ENCODE measurements at regions not wholly inside any gene's neighbourhood (a gene's known extent, or its start where the extent isn't known, plus 50 kb on each side); places are given as distances from the start of the nearest gene placed in this dataset.

- Histone ChIP-seq H3K9ac (ENCODE audit: low read depth in 2 of 2, low read length in 2 of 2) (no peak overlapping the region), H3K4me3 (no peak overlapping the region), H3K27ac (no peak overlapping the region), H3K36me3 (no peaks in the 10 kb centered on the region), H3K4me1 (no peaks in the 10 kb centered on the region), H3K9me3 (no peaks in the 10 kb centered on the region), H3K27me3 (no peaks in the 10 kb centered on the region)
- DNase-seq: no peak
- intact Hi-C loops (cut with DNase I): no loop called here
- no peak for TF ChIP-seq CTCF (IDR thresholded peaks at IDR 0.05)
Measured at GRCh38 chr3:18282507-18282906, 142.6 kb downstream of the SATB1 start.

- no peaks in the 10 kb centered on the region for H3K9me3 ChIP-seq
- H3K27ac ChIP-seq: no peak overlapping the region
- H3K27me3 ChIP-seq: no peaks in the 10 kb centered on the region
- no peak overlapping the region for H3K4me3 ChIP-seq
- DNase-seq: no peak
- H3K4me1 ChIP-seq: no peaks in the 10 kb centered on the region
- no peak for TF ChIP-seq CTCF (IDR thresholded peaks at IDR 0.05)
- H3K36me3 ChIP-seq: no peaks in the 10 kb centered on the region
- H3K9ac ChIP-seq (ENCODE audit: low read depth in 2 of 2, low read length in 2 of 2): no peak overlapping the region
- intact Hi-C loops (cut with DNase I): no loop called here
Measured at GRCh38 chr3:18279226-18279737, 145.9 kb downstream of the SATB1 start.

GRCh38 chr3:18264853-18265252, 160.3 kb downstream of the SATB1 start:
- DNase-seq: no peak
- intact Hi-C loops (cut with DNase I): no loop called here
- H3K27me3 ChIP-seq: no peaks in the 10 kb centered on the region
- H3K9me3 ChIP-seq: no peaks in the 10 kb centered on the region
- H3K4me3 ChIP-seq: no peak overlapping the region
- no peak overlapping the region for H3K9ac ChIP-seq (ENCODE audit: low read depth in 2 of 2, low read length in 2 of 2)
- H3K4me1 ChIP-seq: no peaks in the 10 kb centered on the region
- no peak for TF ChIP-seq CTCF (IDR thresholded peaks at IDR 0.05)
- H3K27ac ChIP-seq: no peak overlapping the region
- H3K36me3 ChIP-seq: no peaks in the 10 kb centered on the region

- no peak overlapping the region for H3K4me3 ChIP-seq
- intact Hi-C loops (cut with DNase I): no loop called here
- H3K9me3 ChIP-seq: no peaks in the 10 kb centered on the region
- TF ChIP-seq CTCF (IDR thresholded peaks at IDR 0.05): no peak
- H3K36me3 ChIP-seq: no peaks in the 10 kb centered on the region
- no peaks in the 10 kb centered on the region for H3K4me1 ChIP-seq
- DNase-seq: no peak
- H3K27ac ChIP-seq: no peak overlapping the region
- no peak overlapping the region for H3K9ac ChIP-seq (ENCODE audit: low read depth in 2 of 2, low read length in 2 of 2)
- no peaks in the 10 kb centered on the region for H3K27me3 ChIP-seq
Measured at GRCh38 chr3:18264361-18264760, 160.8 kb downstream of the SATB1 start.

GRCh38 chr3:18258492-18258891, 166.6 kb downstream of the SATB1 start:
- H3K4me1 ChIP-seq: no peaks in the 10 kb centered on the region
- no peak overlapping the region for H3K9ac ChIP-seq (ENCODE audit: low read depth in 2 of 2, low read length in 2 of 2)
- no peak overlapping the region for H3K4me3 ChIP-seq
- H3K36me3 ChIP-seq: no peaks in the 10 kb centered on the region
- no peak for DNase-seq
- no peak for TF ChIP-seq CTCF (IDR thresholded peaks at IDR 0.05)
- no peak overlapping the region for H3K27ac ChIP-seq
- no peaks in the 10 kb centered on the region for H3K9me3 ChIP-seq
- no peaks in the 10 kb centered on the region for H3K27me3 ChIP-seq
- intact Hi-C loops (cut with DNase I): no loop called here

GRCh38 chr3:18252578-18252977, 172.6 kb downstream of the SATB1 start:
- Histone ChIP-seq H3K4me3 (no peak overlapping the region), H3K4me1 (no peaks in the 10 kb centered on the region), H3K27ac (no peak overlapping the region), H3K9ac (ENCODE audit: low read depth in 2 of 2, low read length in 2 of 2) (no peak overlapping the region), H3K27me3 (no peaks in the 10 kb centered on the region), H3K9me3 (no peaks in the 10 kb centered on the region), H3K36me3 (no peaks in the 10 kb centered on the region)
- TF ChIP-seq CTCF (IDR thresholded peaks at IDR 0.05): no peak
- intact Hi-C loops (cut with DNase I): no loop called here
- DNase-seq: no peak
